Vagina (tissue), 2 donors: ENCODE measurements at regions not wholly inside any gene's neighbourhood (a gene's known extent, or its start where the extent isn't known, plus 50 kb on each side); places are given as distances from the start of the nearest gene placed in this dataset.

Experiments used
- CTCF ChIP-seq, 3 experiments: fragments of 450-650 bp in 2 of 3; fragments of 200-600 bp in 1 of 3; sonication (generic) in 1 of 3; IDR thresholded peaks; one replicate each; pipeline ENCODE4 v1.5.1; 2017 to 2019; ENCODE audit warnings: antibody characterized with exemption in 3 of 3, mild to moderate bottlenecking in 2 of 3, moderate library complexity in 2 of 3
- POLR2A ChIP-seq, 2 donors: fragments of 450-650 bp; IDR thresholded peaks; one replicate each; pipeline ENCODE4 v1.6.1; 2017; ENCODE audit warnings: antibody characterized with exemption in 2 of 2, mild to moderate bottlenecking in 2 of 2, moderate library complexity in 2 of 2
- POLR2AphosphoS5 ChIP-seq, 2 donors: sonication (generic); formaldehyde crosslinking; IDR thresholded peaks; one replicate each; pipeline ENCODE4 v1.9.0; 2017; ENCODE audit warnings: antibody characterized with exemption in 2 of 2, mild to moderate bottlenecking in 2 of 2, low read depth in 1 of 2; ENCODE audit not compliant: insufficient read depth in 1 of 2

GRCh38 chr1:173269490-173270230 is 62.5 kb upstream of the TNFSF4 start:
- TF ChIP-seq CTCF (IDR thresholded peaks at IDR 0.05) (no peak), POLR2A (IDR thresholded peaks at IDR 0.05) (no peak), POLR2AphosphoS5 (IDR thresholded peaks at IDR 0.05; ENCODE audit: insufficient read depth in 1 of 2, low read depth in 1 of 2) (no peak)
